GM21786 (cell line): ENCODE measurements at regions not wholly inside any gene's neighbourhood (a gene's known extent, or its start where the extent isn't known, plus 50 kb on each side); places are given as distances from the start of the nearest gene placed in this dataset.
"Not testable (repeated sequence)": the region's sequence is repeated elsewhere in the genome, so short reads cannot be mapped to it uniquely, and the experiment has no call there.

Experiments
- ATAC-seq: cut with Tn5 transposase; IDR thresholded peaks from one replicate; pipeline ENCODE4 v1.9.1; 2021; ENCODE audit not compliant: unreplicated experiment

DNA sequence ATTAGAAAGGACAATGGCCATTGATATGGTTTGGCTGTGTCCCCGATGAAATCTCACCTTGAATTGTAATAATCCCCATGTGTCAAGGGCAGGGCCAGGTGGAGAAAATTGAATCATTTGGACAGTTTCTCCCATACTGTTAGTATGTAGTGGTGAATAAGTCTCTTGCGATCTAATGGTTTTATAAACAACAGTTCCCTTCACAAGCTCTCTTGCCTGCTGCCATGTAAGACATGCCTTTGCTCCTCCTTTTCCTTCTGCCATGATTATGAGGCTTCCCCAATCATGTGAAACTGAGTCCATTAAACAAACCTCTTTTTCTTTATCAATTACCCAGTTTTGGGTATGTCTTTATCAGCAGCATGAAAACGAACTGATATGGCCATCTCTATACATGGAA is 302.7 kb downstream of the SFMBT2 start:
- no peak for ATAC-seq

DNA sequence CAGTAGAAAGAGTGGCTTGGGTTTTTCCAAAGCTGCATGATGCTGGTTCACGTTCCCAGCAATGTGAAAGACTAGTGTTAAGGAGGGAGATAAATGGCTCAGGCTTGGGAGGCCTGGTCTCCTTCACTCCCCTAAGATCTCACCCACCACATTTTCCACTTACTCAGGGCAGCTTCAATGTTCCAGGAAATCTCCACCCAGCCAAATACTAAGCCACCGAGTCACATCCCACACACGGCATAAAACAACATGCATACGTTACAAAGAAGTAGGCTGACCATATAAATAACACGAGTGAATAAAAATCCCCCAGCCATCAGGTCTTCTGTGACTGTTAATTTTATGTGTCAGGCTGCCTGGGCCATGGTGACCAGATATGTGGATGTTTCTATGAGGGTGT is 303.5 kb downstream of the SFMBT2 start:
- no peak for ATAC-seq

DNA sequence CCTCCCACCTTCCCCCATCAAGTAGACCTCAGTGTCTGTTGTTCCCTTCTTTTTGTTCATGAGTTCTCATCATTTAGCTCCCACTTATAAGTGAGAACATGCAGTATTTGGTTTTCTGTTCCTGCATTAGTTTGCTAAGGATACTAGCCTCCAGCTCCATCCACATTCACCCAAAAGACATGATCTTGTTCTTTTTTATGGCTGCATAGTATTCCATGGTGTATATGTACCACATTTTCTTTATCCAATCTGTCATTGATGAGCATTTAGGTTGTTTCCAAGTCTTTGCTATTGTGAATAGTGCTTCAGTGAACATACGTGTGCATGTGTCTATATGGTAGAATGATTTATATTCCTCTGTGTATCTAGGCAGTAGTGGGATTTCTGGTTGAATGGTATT is 306.5 kb downstream of the SFMBT2 start:
- ATAC-seq = not testable (repeated sequence)

DNA sequence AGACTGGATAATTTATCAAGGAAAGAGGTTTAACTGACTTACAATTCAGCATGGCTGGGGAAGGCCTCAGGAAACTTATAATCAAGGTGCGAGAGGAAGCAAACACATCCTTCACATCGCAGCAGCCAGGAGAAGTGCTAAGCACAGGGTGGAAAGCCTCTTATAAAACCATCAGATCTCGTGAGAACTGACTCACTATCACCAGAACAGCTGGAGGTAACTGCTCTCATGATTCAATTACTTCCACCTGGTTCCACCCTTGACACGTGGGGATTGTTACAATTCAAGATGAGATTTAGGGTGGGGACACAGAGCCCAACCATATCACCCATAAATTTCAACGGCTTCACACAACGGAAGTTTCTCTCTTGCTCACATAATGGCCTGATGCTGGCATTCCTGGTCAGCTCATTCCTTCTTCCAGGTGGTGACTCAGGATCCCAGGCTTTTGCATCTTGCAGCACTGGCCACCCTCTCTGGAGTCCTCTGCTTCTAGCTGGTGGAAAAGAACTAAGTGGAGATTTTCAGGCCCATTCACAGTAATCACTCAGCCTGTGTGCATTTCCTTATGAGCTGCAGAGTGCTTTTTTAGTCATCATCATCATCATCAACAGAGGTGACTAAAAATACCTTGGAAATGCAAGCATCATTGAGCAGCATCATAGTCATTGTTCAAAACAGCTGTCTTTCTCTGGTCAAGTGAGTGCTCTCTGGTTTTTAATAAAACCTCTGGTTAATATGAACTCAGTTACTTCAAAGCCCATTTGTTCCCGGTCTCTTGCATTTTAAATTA is 308.1 kb downstream of the SFMBT2 start:
- no peak for ATAC-seq

DNA sequence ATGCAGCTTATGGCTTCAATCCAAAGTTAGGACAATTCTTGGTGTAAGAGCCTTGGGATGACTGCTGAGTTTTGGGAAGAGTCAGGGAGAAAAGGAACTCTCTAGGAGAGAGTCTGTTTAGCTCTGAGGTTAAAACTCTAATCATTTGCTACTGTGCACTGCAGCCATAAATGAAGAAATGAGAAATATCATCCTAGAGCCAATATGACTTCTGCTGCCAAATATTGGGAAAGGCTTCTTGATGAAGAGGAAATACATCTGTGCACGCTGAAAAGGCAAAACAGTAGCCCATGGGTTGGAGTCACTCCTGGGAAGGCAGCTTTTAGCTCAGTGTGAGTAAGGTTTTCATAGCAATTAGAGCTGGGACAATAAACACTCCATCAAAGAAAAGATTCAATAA is 308.8 kb downstream of the SFMBT2 start:
- ATAC-seq = no peak

DNA sequence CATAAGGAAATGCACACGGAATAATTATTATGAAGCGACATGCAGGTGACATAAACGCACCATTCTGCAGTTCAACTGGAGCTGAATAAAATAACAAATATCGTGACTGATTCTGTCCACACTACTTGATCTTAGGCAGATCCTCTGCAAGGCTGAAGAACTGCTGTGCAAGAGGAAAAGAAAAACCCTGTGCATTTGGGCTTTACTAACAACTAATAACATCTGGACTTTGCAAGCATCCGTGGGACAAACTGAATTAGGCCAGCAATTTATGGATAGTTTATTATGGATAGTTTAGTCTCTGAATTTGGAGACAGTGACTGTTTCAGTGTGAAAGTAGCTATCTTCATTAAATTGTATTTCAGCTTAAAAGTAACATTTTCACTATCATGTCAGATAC is 309.4 kb downstream of the SFMBT2 start:
- no peak for ATAC-seq

DNA sequence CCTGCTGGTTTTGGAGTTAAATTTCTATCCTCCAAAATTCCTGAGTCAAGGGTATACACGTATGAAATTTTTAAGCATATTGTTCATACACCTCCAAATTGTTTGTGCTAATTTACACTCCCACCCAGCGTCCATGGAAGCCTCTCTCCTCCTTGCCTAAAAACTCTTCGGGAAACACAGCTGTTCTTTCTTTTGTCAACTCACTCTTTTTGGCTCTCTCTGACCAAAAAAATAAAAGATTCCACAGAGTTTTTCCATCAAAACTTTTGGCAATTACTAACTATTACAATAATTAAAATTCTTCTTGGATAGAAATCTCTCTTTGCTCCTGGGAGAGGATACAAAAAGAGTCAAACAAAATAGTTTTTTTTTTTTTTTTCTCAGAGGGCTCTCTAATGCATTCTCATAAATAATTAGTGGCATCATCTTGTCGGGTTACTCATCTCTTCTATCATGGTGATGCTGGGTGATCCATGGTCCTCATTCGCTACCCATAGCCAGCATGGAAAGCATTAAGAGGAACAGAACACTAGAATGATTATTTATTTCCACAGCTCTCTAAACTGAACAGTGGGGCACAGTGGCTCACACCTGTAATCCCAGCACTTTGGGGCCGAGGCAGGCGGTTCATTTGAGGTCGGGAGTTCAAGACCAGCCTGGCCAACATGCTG is 310.7 kb downstream of the SFMBT2 start:
- ATAC-seq = no peak

DNA sequence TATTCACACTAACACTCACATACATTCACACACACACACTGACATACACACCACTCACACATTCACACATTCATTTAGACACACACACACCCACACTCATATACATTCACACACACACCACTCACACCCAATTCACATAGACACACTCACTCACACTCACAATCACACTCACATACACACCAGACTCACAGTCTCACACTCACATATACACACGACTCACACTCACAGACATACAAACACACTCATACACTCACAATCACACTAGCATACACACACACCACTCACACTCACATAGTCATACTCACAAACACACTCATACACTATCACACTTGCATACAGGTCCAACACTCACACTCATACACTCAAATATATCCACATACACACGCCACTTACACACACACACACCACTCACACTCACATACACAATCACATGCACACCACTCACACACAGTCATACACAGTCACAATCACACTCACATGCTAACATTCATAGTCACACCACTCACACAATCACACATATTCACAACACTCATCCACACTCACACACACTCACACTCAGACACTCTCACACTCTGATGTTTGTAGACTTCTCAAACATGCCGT is 312.6 kb downstream of the SFMBT2 start:
- ATAC-seq = no peak

DNA sequence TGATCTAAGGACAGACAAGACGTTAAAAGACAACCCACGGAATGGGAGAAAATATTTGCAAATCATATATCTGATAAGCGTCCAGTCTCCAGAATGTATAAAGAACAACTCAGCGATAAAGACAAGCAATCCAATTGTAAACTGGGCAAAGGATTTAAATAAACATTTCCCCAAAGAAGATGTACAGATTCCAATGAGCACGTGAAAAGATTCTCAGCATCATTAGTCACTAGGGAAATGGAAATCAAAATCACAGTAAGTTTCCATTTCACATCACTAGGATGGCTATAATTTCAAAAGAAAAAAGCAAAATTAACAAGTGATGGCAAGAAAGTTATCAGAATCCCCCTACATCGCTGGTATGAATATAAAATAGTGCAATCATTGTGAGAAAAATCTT is 316.1 kb downstream of the SFMBT2 start:
- ATAC-seq = no peak

DNA sequence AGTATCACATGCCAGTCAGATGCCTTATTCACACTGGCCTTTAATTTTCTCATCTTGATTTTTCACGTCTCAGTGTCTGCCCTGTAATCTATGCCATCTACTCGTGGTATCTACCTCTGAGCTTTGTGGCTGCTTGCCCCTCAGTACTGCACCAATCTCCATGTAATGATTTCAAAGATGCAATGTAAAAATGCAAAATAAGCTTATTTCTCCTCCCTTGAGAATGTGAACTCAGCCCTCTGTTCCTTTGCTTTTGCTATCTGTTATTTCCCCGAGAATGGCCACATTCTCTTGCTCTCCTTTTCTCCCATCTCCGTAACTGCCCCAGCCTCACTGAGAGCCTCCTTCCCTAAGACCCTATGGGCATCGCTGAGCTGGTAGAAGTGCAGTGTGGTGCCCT is 317.5 kb downstream of the SFMBT2 start:
- no peak for ATAC-seq

DNA sequence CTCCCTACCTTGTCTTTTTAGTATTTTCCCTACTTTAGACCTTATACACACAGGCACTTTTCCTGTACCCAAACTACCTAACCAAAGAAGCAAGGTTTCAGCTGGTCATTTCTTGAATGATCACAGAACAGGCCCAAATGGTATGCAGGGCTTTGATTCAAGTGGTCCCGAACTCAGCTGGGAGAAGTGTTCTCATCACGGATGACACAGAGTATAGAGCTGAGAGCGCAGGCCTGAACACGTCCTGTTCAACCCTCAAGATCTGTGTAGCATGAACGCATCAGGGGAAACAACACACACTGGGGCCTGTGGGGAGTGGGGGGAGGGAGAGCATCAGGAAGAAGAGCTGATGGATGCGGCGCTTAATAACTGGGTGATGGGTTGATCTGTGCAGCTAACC is 318.2 kb downstream of the SFMBT2 start:
- no peak for ATAC-seq

DNA sequence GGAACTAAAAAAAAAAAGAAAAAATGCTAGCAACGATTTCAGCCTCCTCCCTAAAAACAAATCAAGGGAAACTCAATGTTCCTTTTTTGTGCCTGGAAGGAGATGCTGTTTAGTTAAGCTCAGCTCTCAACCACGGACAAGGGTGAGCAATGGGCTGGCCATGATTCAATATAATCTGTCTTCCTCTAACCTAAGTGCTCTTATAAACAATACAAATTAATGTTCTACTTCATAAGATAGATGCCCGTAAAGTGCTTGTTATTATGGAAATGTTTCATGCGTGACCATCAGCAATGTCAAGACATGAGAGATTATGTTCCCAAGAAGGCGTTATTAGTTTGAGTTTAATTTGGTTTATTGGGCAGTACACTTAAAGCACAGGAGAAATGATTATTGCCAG is 320.3 kb downstream of the SFMBT2 start:
- no peak for ATAC-seq

DNA sequence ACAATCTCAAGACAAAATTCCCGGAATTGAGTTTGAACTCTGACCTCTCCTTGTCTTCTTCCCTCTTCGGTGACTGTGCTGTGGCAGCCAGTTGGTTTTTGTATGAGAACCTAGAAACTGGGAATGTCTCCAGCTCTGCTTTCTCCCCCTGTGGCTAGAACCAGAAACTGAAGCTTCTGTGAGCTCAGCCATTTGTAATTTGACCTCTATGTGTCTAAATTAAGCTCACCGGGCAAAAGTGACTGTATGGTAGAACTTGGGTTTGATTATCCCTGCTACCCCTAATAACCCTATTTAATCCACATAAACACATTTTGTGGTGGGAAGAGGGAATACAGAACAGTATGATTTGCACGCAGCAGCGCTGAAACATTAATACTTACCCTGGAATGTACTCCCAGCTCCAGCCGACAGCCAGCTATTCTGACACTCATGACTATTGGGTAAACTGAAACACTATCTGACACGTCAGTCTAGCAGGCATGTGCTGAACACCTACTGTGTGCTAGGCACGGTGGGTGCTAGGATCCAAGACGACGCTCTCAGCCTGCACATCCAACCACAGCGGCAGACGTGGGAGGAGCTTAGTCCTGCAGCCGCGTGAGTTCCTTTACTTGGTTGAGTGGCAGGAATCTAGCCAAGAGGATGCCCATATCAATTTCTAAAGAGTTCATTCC is 324.8 kb downstream of the SFMBT2 start:
- ATAC-seq = no peak

DNA sequence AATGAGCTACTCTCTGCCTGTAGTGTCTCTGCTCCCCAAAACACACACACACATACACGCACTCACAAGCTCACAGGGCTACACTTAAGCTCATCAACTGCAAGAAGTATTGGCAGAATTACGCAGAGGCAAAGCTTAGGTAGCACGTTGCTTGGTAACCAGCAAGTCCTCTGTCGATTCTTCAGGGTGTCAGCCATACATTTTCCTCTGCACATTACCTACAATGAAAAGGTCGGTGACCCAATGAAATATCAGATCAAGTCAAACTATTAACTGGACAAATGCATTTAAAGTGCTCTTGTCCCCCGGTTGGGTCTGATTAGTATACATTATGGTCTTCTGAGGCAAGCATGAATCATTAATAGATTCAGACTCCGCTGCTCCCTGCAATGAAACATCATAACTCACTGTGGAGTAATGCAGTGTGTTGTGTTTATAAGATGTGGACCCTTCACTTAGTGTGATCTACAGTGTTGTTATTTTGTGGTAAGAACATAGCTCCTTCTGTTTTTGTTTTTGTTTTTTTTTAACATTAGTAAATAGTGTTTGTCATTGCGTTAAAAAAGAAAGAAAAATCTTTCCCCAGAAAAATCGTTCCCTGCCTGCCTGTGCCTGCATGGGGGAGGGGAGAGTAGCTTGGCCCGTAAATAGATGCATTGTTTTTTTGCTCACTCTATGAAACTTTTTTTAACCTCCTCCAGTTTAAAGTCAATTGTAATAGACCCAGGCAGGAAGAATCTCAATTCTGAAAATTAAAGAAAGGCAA is 325.5 kb downstream of the SFMBT2 start:
- no peak for ATAC-seq

DNA sequence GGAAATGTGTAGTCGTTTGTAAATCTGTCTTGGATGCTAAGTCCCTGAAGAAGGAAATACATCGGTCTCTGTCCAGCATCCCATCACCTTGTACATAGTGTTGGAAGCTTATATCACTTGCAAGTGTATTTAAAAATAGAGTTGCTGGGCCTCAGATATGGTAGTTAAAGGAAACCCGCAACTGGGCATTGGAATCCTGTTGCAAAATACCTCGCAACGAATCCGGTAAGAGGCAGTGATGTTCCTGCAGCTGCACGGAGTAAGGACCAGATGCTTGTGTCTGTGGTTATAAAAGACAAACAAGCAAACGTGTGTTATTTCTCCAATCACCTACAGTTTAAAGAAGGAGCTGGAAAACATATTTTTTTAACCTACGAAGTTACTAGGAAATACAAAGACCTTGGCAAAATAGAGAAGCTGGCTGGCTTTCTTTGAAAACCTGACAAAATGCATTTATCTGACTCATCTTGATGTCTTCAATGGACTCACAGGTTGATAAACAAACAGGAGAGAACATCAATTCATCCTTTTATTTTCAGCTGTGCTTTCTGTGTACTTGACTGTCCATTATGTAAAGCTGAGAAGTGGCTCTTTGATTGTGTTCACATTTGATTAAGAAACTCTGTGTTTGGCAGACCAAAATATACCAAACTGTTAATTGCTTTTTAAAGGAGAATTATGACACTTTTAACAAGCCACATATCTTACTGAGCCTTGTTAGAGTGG is 326.4 kb downstream of the SFMBT2 start:
- no peak for ATAC-seq

DNA sequence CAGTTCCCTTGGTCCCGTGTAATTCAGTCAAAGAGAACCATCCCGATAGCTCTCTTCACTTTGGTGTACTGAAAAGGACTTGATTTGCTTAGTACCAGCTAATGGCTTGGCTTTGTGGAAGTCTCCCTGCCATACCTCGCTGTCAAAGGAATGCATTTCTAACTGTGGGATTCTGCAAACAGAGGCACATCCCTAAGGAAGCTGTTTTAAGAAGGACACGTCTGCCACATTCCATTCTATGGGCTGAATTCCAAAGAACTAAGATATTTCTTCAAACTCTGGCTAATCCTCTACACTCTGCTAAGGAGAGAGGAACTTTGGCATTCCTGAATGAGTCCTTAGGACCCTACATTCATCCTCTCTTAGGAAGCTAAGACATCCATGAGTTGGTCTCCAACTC is 327.9 kb downstream of the SFMBT2 start:
- no peak for ATAC-seq

DNA sequence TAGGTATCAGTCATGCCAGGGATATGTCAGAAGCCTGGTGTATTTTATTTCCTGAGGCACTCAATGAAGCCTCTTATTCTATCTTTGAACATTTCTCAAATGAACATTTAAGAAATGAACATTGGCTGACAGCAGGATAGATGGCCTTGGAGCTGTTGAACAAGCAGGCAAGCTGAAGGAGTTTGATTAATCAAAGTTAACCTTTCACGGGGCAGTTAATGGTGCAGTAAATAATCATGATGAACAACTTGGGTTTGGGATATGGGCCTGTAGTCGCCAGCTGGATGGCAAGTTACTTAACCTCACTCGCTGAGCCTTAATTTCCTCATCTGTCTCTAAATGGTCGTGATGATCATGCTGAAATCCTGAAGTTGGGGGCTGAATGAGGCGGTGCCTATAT is 333.0 kb downstream of the SFMBT2 start:
- ATAC-seq = no peak

DNA sequence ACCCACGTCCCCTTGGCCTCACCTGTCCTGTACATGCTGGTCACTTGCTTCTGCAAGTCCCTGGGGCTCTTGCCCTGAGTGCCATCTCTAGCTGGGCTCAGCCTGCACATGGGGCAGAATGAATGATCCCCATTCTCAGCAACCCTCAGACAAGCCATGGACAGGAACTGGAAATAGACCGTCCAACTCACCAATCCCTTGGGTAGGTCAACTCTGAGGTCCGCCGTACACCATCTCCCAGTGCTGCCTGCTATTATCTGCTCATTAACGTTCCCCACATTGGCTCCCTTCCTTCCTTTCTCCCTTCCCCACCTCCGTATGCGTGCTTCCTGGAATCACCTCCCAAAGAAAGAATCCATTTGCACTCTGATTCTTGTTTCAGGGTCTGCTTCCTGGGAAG is 335.0 kb downstream of the SFMBT2 start:
- ATAC-seq = no peak

DNA sequence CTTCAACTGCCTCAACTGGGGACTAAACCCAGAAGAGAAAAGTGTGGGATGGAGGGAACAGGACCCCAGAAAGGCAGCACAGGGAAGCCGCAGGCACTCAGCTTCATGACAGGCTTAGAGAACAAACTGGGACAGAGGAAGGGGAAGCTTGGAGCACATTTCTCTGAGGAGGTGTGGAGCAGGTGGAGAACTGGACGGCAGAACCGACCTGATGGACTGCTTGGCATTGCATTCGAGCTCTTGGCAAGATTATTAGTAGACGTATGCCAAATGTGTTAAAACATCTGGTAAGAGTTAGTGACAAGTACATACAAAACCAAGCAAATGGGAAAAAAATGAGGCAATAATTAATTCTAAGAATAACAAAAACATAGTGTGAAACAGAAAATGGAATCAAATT is 335.7 kb downstream of the SFMBT2 start:
- no peak for ATAC-seq

DNA sequence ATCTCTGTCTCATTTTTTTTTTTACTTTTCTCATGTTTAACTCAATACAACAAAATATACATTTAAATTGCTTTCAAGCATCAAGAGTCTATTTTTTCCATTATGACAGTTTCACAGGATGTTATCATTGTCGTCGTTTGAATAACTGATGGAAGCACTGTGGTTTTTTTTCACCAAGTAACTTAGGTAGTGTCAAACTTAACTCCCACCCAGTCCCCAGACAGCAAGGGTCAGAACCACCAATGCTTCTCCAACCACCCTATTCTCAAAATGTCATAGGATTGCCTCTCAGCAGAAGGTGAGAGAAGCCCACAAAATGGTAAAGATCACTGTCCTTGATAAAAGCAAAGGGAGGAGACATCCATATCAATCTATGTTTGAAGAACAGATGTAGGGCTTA is 339.4 kb downstream of the SFMBT2 start:
- ATAC-seq = no peak
